ENCODE measurements at regions not wholly inside any gene's neighbourhood (a gene's known extent, or its start where the extent isn't known, plus 50 kb on each side); places are given as distances from the start of the nearest gene placed in this dataset.
A peak's percentile ranks its signal among the peaks of the same experiment; 100 is the strongest.

- no peak for DNase-seq
Measured at GRCh38 chr4:175447016-175447415, 365.0 kb downstream of the GPM6A start.

- no peak for DNase-seq
Measured at GRCh38 chr4:175450446-175450845, 361.6 kb downstream of the GPM6A start.

DNA sequence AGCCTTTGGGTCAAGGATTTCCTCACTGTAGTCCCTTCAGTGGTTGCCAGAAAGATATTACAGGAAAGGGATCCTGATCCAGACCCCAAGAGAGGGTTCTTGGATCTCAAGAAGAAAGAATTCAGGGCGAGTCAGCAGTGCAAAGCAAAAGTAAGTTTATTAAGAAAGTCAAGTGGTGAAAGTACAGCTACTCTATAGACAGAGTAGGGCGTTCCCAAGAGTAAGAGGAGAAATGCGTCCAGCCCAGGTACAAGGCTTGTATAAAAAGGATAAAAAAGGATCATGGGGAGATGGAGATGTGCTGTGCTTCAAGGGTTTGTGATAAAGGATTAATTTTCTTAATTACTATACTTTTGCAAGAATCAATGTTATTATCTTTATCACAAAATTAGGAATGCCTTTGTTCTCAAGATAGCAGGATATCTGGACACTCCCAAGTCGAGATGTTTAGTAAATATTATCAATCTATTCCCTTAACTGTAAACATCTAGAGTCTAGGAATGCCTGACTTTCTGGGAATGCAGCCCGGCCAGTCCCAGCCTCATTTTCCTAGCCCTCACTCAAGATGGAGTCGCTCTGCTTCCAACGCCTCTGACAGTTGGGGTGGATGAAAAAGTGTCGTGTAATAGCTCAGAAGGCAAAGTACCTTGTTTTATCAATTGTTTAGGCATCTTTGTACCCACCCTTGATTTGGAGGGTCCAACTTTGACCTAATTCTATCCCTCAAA, 360.7 kb downstream of the GPM6A start:
- no peak for DNase-seq

DNA sequence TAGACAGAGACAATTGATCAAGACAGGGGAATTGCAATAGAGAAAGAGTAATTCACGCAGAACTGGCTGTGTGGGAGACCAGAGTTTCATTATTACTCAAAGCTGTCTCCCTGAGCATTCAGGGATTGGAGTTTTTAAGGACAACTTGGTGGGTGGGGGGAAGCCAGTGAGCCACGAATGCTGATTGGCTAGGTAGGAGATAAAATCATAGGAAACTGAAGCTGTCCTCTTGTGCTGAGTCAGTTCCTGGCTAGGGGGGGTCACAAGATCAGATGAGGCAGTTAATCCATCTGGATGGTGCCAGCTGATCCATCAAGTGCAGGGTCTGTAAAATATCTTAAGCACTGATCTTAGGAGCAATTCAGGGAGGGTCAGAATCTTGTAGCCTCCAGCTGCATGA, 358.6 kb downstream of the GPM6A start:
- DNase-seq = no peak

- DNase-seq = no peak
Measured at GRCh38 chr4:175456131-175456530, 355.9 kb downstream of the GPM6A start.

- DNase-seq = no peak
Measured at GRCh38 chr4:175457956-175458355, 354.1 kb downstream of the GPM6A start.

- DNase-seq = no peak
Measured at GRCh38 chr4:175459571-175459970, 352.5 kb downstream of the GPM6A start.

- no peak for DNase-seq
Measured at GRCh38 chr4:175460414-175460813, 351.6 kb downstream of the GPM6A start.

- DNase-seq = no peak
Measured at GRCh38 chr4:175469514-175469913, 342.6 kb downstream of the GPM6A start.

DNA sequence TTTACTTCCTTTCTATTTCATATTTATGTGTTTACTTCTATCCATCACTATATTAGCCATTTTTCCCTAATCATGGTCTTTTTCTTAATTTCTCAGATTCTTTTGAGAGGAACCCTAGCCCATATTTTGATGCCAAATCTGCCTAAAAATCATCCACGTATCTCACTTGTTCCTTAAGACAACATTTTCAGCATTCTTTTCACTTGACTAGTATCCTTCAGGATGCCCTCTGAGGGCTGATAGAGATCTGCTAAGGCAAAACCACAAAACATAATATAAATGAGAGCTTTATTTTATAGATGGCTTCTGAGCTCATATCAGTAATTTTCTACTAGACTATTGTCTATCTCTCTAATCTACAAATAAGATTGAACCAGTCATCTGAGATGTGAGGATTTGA, 341.9 kb downstream of the GPM6A start:
- no peak for DNase-seq

DNA sequence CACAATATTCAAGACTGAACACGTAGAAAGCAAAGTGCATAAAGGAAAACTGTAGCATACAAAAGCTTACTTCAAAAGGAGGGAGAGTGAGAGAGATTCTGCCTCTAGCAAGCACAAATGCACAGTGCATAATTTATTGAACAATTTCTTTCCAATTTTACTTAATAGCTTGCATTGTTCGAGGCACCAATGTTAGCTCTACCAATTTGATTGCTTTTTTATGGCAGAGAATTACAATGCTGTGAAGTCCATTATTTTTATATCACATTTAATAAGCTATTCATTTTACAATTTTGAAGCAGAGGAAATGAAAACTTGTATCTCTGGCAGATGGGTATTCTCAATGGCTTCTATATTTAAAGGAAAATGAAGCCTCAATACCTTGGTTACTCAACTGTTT, 331.7 kb downstream of the GPM6A start:
- DNase-seq = no peak

- no peak for DNase-seq
Measured at GRCh38 chr4:175499735-175500352, 312.2 kb downstream of the GPM6A start.

GRCh38 chr4:175504318-175504717, 307.7 kb downstream of the GPM6A start:
- DNase-seq = no peak

GRCh38 chr4:175509320-175509719, 302.7 kb downstream of the GPM6A start:
- no peak for DNase-seq

DNA sequence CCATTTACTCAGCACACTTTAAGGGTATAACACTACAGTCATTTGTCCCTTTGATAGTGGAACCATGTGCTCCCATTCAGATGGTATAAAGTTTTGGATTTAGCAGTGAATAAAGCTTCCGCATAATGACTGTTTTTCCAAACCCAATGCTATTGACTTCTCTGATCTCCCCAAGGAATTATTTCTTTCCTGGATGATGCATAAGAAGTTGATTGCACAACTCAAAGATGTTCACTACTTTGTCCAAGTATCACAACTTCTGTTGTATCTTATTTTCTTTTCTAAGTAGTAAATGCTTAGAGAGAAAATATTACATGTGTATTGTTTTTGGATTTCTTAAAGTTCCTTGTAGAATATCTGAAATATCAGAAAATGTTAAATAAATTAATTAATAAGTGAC, 300.2 kb downstream of the GPM6A start:
- DNase-seq = no peak

GRCh38 chr4:175514174-175514573, 297.9 kb downstream of the GPM6A start:
- DNase-seq = no peak

GRCh38 chr4:175530655-175531054, 281.4 kb downstream of the GPM6A start:
- DNase-seq = no peak

DNA sequence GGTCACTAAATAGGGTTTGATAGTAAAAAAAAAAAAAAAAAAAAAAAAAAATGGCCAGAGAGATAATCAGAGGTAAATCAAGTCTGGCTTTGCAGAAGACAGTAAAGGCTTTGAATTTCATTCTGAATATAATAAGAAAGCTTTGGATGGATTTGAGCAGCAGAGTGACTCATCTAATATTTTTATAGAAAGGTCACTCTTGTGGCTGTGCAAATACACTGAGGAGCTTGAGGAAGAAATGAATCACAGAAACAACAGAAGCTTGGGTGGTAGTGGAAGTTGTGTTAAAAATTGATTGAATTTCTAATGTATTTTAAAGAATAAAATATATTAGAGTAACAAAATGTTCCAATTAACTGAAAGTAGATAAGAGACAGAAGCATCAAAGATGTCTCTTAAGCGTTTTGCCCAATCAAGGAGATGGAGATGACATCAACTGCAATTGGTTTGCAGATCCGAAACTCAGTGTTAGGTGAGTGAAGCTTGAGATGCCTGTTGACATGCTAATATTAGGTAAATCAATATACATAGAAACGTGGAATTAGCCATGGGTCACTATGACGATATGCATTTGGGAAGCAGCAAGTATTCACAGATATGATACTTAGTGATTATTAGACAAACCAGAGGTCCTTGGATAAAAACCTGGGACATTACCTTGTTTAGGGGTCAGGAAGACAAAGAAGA, 280.5 kb downstream of the GPM6A start:
- DNase-seq = no peak

- DNase-seq = peak; percentile 35
Measured at GRCh38 chr4:175536852-175537453, 275.1 kb downstream of the GPM6A start.

DNA sequence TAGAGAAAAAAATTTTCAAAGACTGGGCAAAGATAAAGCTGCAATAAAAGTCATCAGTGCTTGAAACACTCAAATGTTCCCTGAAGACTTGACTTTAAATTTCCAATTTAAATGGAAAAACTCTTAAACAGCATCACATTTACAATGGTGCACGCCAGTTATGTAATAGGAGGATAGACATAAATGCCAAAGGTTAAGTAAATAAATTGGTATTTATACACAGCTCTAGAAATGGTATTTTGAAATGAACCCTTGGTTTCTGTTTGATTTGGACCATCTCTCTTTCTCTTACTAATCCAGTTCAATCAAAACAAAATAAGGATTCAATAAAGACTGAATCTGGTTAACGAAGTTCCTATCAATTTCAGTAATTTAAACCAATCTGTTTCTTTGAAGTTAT, 272.6 kb downstream of the GPM6A start:
- DNase-seq = no peak

DNA sequence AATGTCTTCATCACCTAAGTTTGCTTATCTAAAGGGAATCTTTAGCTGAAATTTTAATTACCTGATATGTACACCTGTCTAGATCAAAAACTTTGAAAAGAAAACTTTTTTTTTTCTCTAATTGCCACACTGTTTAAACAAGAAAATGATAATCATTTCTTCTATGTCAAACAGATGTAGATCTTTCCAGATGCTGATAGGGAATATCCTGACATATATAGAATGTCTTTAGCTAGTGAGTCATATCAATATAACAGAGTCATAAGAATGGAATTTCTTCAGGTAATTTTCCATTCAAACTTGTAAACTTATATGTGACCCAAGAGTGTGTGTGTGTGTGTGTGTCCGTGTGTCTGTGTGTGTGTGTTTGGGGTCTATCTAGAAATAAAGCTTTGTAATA, 271.9 kb downstream of the GPM6A start:
- DNase-seq = no peak

- no peak for DNase-seq
Measured at GRCh38 chr4:175540732-175541131, 271.3 kb downstream of the GPM6A start.

DNA sequence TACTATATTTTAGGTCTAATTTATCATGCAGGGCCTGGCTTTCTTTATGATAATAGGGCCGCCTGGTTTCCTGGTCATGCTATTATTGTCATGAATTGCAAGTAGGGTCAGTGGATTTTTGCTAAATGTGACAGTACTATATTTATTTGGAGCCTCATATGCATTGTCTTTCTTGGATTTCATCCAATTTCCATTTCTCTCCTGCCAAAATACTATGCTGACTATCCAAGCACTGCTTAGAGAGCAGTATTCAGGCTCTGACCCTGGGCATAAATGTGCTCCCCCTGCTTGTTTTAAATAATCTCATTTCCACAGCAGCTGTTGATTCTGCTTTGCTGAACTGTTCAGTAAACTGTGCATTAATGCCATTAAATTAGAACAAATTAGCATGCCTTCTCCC, 269.3 kb downstream of the GPM6A start:
- DNase-seq = peak; percentile 47

DNA sequence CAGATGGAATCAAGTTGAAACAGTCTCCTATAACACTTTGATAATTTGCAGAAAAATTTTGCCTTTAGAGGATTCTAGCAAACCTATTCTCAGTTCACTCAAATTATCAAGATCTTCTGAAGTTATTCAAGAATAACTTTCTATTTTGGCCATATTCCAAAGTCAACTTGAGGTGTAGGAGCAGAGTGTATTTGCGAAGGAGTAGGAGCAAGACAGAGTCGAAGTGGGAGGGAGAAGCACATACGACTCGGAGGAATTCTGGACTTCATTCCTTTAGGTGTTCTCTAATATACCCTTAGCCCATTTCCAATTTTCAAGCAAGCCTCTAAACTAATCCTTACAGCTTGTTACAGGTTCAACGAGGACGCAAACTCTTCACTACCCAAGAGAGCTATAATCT, 252.9 kb downstream of the GPM6A start:
- DNase-seq = no peak

Data from hindlimb muscle (tissue), 1 donor.